Gastroesophageal sphincter (tissue), 3 donors: ENCODE measurements at regions not wholly inside any gene's neighbourhood (a gene's known extent, or its start where the extent isn't known, plus 50 kb on each side); places are given as distances from the start of the nearest gene placed in this dataset.

Experiments used
- POLR2A ChIP-seq, 2 donors: fragments of 450-650 bp; IDR thresholded peaks; one replicate each; pipeline ENCODE4 v1.6.1; 2017; ENCODE audit warnings: antibody characterized with exemption in 2 of 2, mild to moderate bottlenecking in 2 of 2, moderate library complexity in 1 of 2
- POLR2AphosphoS5 ChIP-seq: sonication (generic); formaldehyde crosslinking; IDR thresholded peaks from one replicate; pipeline ENCODE4 v1.6.1; 2017; ENCODE audit warnings: antibody characterized with exemption
- TF ChIP-seq, protein P1 (sequence below), 4 experiments: fragments of 200-600 bp in 2 of 4; fragments of 450-650 bp in 2 of 4; sonication (generic) in 1 of 4; IDR thresholded peaks; one replicate each; pipeline ENCODE4 v1.5.1; 2017 to 2019; ENCODE audit warnings: antibody characterized with exemption in 4 of 4, mild to moderate bottlenecking in 2 of 4, moderate library complexity in 2 of 4

- TF ChIP-seq, protein P1, sequence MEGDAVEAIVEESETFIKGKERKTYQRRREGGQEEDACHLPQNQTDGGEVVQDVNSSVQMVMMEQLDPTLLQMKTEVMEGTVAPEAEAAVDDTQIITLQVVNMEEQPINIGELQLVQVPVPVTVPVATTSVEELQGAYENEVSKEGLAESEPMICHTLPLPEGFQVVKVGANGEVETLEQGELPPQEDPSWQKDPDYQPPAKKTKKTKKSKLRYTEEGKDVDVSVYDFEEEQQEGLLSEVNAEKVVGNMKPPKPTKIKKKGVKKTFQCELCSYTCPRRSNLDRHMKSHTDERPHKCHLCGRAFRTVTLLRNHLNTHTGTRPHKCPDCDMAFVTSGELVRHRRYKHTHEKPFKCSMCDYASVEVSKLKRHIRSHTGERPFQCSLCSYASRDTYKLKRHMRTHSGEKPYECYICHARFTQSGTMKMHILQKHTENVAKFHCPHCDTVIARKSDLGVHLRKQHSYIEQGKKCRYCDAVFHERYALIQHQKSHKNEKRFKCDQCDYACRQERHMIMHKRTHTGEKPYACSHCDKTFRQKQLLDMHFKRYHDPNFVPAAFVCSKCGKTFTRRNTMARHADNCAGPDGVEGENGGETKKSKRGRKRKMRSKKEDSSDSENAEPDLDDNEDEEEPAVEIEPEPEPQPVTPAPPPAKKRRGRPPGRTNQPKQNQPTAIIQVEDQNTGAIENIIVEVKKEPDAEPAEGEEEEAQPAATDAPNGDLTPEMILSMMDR (IDR thresholded peaks at IDR 0.05): no peak
- TF ChIP-seq POLR2AphosphoS5 (no peak), POLR2A (IDR thresholded peaks at IDR 0.05) (no peak)
These were observed 231.7 kb upstream of the CCDC150 start for GRCh38 chr2:196407675-196408264.
